22Rv1 (cell line): ENCODE measurements at regions not wholly inside any gene's neighbourhood (a gene's known extent, or its start where the extent isn't known, plus 50 kb on each side); places are given as distances from the start of the nearest gene placed in this dataset.
"Not testable (repeated sequence)": the region's sequence is repeated elsewhere in the genome, so short reads cannot be mapped to it uniquely, and the experiment has no call there.

Experiments
- ZFX ChIP-seq: fragments of 450-650 bp; IDR thresholded peaks from 2 replicates; pipeline ENCODE4 v1.6.1; 2017; ENCODE audit warnings: antibody characterized with exemption, borderline replicate concordance
- TF ChIP-seq, protein P1 (sequence below): fragments of 450-650 bp; IDR thresholded peaks from 2 replicates; pipeline ENCODE4 v1.5.1; 2017; ENCODE audit warnings: mild to moderate bottlenecking

DNA sequence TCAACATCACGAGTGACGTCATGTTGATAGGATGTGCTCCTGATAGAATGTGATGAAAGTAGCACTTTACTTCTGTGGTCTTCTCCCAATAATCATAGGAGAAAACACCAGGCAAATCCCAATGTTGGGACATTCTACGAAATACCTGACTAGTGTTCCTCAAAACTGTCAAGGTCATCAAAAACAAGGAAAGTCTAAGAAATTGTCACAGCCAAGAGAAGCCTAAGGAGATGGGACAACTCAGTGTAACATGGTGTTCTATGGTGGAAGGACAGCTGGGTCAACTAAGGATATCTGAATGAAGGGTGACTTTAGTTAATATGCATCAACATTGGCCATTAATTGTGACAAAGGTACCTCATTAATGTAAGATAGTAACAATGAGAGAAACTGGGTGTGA, 180.0 kb upstream of the PLGLB2 start:
- TF ChIP-seq, protein P1, sequence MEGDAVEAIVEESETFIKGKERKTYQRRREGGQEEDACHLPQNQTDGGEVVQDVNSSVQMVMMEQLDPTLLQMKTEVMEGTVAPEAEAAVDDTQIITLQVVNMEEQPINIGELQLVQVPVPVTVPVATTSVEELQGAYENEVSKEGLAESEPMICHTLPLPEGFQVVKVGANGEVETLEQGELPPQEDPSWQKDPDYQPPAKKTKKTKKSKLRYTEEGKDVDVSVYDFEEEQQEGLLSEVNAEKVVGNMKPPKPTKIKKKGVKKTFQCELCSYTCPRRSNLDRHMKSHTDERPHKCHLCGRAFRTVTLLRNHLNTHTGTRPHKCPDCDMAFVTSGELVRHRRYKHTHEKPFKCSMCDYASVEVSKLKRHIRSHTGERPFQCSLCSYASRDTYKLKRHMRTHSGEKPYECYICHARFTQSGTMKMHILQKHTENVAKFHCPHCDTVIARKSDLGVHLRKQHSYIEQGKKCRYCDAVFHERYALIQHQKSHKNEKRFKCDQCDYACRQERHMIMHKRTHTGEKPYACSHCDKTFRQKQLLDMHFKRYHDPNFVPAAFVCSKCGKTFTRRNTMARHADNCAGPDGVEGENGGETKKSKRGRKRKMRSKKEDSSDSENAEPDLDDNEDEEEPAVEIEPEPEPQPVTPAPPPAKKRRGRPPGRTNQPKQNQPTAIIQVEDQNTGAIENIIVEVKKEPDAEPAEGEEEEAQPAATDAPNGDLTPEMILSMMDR = not testable (repeated sequence)
- TF ChIP-seq ZFX = not testable (repeated sequence)
